Activated CD4-positive, alpha-beta T cell treated with anti-CD3 and anti-CD28 coated beads, Interleukin-2, amount 50 U/mL, for 1 hour (primary cell): ENCODE measurements at regions not wholly inside any gene's neighbourhood (a gene's known extent, or its start where the extent isn't known, plus 50 kb on each side); places are given as distances from the start of the nearest gene placed in this dataset.

Experiments
- DNase-seq: peaks from one replicate; pipeline ENCODE4 v3.0.0-alpha.2; 2020

GRCh38 chrX:149274516-149275105 is 230.5 kb downstream of the IDS start:
- DNase-seq, result no peak

GRCh38 chrX:149272690-149273463 is 232.2 kb downstream of the IDS start:
- no peak for DNase-seq

- DNase-seq, result no peak
Measured at GRCh38 chrX:149267878-149268813, 237.0 kb downstream of the IDS start.

- DNase-seq, result no peak
Measured at GRCh38 chrX:149262086-149262485, 243.0 kb downstream of the IDS start.

- DNase-seq, result no peak
Measured at GRCh38 chrX:149259241-149259640, 245.9 kb downstream of the IDS start.

- no peak for DNase-seq
Measured at GRCh38 chrX:149255860-149256259, 249.2 kb downstream of the IDS start.

GRCh38 chrX:149248073-149248625 is 257.0 kb downstream of the IDS start:
- DNase-seq, result no peak

GRCh38 chrX:149230689-149231088 is 274.4 kb downstream of the IDS start:
- DNase-seq, result no peak

- DNase-seq, result no peak
Measured at GRCh38 chrX:149223854-149224253, 281.3 kb downstream of the IDS start.

- no peak for DNase-seq
Measured at GRCh38 chrX:149222040-149222439, 283.1 kb downstream of the IDS start.

- no peak for DNase-seq
Measured at GRCh38 chrX:149221230-149221629, 283.9 kb downstream of the IDS start.

- no peak for DNase-seq
Measured at GRCh38 chrX:149213264-149213663, 291.8 kb downstream of the IDS start.

GRCh38 chrX:149208307-149208706 is 296.8 kb downstream of the IDS start:
- DNase-seq, result no peak

- DNase-seq, result no peak
Measured at GRCh38 chrX:149207518-149207917, 297.6 kb downstream of the IDS start.

- DNase-seq, result no peak
Measured at GRCh38 chrX:149205937-149206336, 299.2 kb downstream of the IDS start.

- DNase-seq, result no peak
Measured at GRCh38 chrX:149205081-149205480, 300.0 kb downstream of the IDS start.

- DNase-seq, result no peak
Measured at GRCh38 chrX:149199734-149200133, 305.4 kb downstream of the IDS start.

- DNase-seq, result no peak
Measured at GRCh38 chrX:149198980-149199732, 305.9 kb downstream of the IDS start.

GRCh38 chrX:149185087-149185486 is 320.0 kb downstream of the IDS start:
- no peak for DNase-seq

- DNase-seq, result no peak
Measured at GRCh38 chrX:149161435-149162088, 343.5 kb downstream of the IDS start.

GRCh38 chrX:149157976-149158375 is 347.1 kb downstream of the IDS start:
- no peak for DNase-seq

GRCh38 chrX:149152941-149153340 is 352.2 kb downstream of the IDS start:
- no peak for DNase-seq
